Activated naive CD4-positive, alpha-beta T cell treated with anti-CD3 and anti-CD28 coated beads, Interleukin-2, amount 10 ng/mL, durations not matched to agents 7 days and 5 days (primary cell): ENCODE measurements at regions not wholly inside any gene's neighbourhood (a gene's known extent, or its start where the extent isn't known, plus 50 kb on each side); places are given as distances from the start of the nearest gene placed in this dataset.

ENCODE experiments used
- CTCF ChIA-PET: fragments of 350-600 bp; sonication (Branson Sonifier 250); formaldehyde crosslinking; loops from one replicate; lab custom pipeline; 2021; ENCODE audit warnings: antibody characterized with exemption; lab: Charles Lee
- DNase-seq: peaks from one replicate; pipeline ENCODE4 v3.0.0-alpha.2; 2020
- H3K27ac Mint-ChIP-seq: one replicate; pipeline ENCODE4 v1.8.0; 2021; ENCODE audit warnings: mild to moderate bottlenecking, moderate library complexity, mixed read lengths
- H3K27me3 Mint-ChIP-seq: one replicate; pipeline ENCODE4 v1.8.0; 2021; ENCODE audit warnings: mild to moderate bottlenecking, mixed read lengths
- H3K36me3 Mint-ChIP-seq: one replicate; pipeline ENCODE4 v1.8.0; 2021; ENCODE audit warnings: mixed read lengths
- H3K4me1 Mint-ChIP-seq: one replicate; pipeline ENCODE4 v1.8.0; 2021; ENCODE audit warnings: mixed read lengths
- H3K4me3 Mint-ChIP-seq: one replicate; pipeline ENCODE4 v1.8.0; 2021; ENCODE audit warnings: mild to moderate bottlenecking, moderate library complexity, mixed read lengths
- H3K9me3 Mint-ChIP-seq: one replicate; pipeline ENCODE4 v1.8.0; 2021; ENCODE audit warnings: mixed read lengths

GRCh38 chr7:54080525-54080924, 461.6 kb upstream of the VSTM2A start:
- Mint-ChIP-seq H3K4me1 (no peaks in the 10 kb centered on the region), H3K4me3 (no peak overlapping the region), H3K27me3 (no peaks in the 10 kb centered on the region), H3K9me3 (peaks cover 17% of the 10 kb centered on the region), H3K36me3 (no peaks in the 10 kb centered on the region), H3K27ac (no peak overlapping the region)
- no peak for DNase-seq
- CTCF ChIA-PET, result no interaction called here

GRCh38 chr7:54080971-54081370, 461.2 kb upstream of the VSTM2A start:
- H3K27me3 Mint-ChIP-seq, result no peaks in the 10 kb centered on the region
- H3K4me1 Mint-ChIP-seq, result no peaks in the 10 kb centered on the region
- DNase-seq, result no peak
- CTCF ChIA-PET, result interaction anchor here (0.5 kb wide), 1 partner anchor 9 kb away, joined by 4 read pairs; no protein-coding TSS in a partner anchor
- H3K36me3 Mint-ChIP-seq, result no peaks in the 10 kb centered on the region
- H3K27ac Mint-ChIP-seq, result no peak overlapping the region
- no peak overlapping the region for H3K4me3 Mint-ChIP-seq
- H3K9me3 Mint-ChIP-seq, result peaks cover 20% of the 10 kb centered on the region

- no peak for DNase-seq
- Mint-ChIP-seq H3K9me3 (peaks cover 15% of the 10 kb centered on the region), H3K4me1 (no peaks in the 10 kb centered on the region), H3K27me3 (no peaks in the 10 kb centered on the region), H3K36me3 (no peaks in the 10 kb centered on the region), H3K27ac (no peak overlapping the region), H3K4me3 (no peak overlapping the region)
- CTCF ChIA-PET, result no interaction called here
Measured at GRCh38 chr7:54084340-54084739, 457.8 kb upstream of the VSTM2A start.

GRCh38 chr7:54090652-54091213, 451.4 kb upstream of the VSTM2A start:
- no peak for DNase-seq
- Mint-ChIP-seq H3K9me3 (peaks cover 15% of the 10 kb centered on the region), H3K4me1 (no peaks in the 10 kb centered on the region), H3K27ac (no peak overlapping the region), H3K36me3 (no peaks in the 10 kb centered on the region), H3K27me3 (no peaks in the 10 kb centered on the region), H3K4me3 (no peak overlapping the region)
- CTCF ChIA-PET, result no interaction called here

- H3K9me3 Mint-ChIP-seq, result peaks cover 12% of the 10 kb centered on the region
- H3K4me3 Mint-ChIP-seq, result no peak overlapping the region
- no peak overlapping the region for H3K27ac Mint-ChIP-seq
- H3K4me1 Mint-ChIP-seq, result no peaks in the 10 kb centered on the region
- no peaks in the 10 kb centered on the region for H3K27me3 Mint-ChIP-seq
- CTCF ChIA-PET, result no interaction called here
- no peak for DNase-seq
- no peaks in the 10 kb centered on the region for H3K36me3 Mint-ChIP-seq
Measured at GRCh38 chr7:54091322-54091721, 450.9 kb upstream of the VSTM2A start.

- Mint-ChIP-seq H3K27me3 (no peaks in the 10 kb centered on the region), H3K9me3 (peaks cover 14% of the 10 kb centered on the region), H3K36me3 (no peaks in the 10 kb centered on the region), H3K4me1 (no peaks in the 10 kb centered on the region), H3K27ac (no peak overlapping the region), H3K4me3 (no peak overlapping the region)
- no peak for DNase-seq
- CTCF ChIA-PET, result no interaction called here
Measured at GRCh38 chr7:54097886-54098285, 444.3 kb upstream of the VSTM2A start.

GRCh38 chr7:54109501-54109900, 432.7 kb upstream of the VSTM2A start:
- no peak overlapping the region for H3K27ac Mint-ChIP-seq

GRCh38 chr7:54111814-54112511, 430.2 kb upstream of the VSTM2A start:
- Mint-ChIP-seq H3K4me3 (no peak overlapping the region), H3K9me3 (peaks cover 19% of the 10 kb centered on the region), H3K4me1 (no peaks in the 10 kb centered on the region), H3K27ac (no peak overlapping the region), H3K27me3 (no peaks in the 10 kb centered on the region), H3K36me3 (no peaks in the 10 kb centered on the region)
- CTCF ChIA-PET, result no interaction called here
- DNase-seq, result no peak

More at GRCh38 chr7:54109501-54109900, 432.7 kb upstream of the VSTM2A start:
- Mint-ChIP-seq H3K4me1 (no peaks in the 10 kb centered on the region), H3K4me3 (no peak overlapping the region), H3K27me3 (no peaks in the 10 kb centered on the region), H3K36me3 (no peaks in the 10 kb centered on the region), H3K9me3 (peaks cover 22% of the 10 kb centered on the region)
- DNase-seq, result no peak
- CTCF ChIA-PET, result no interaction called here

- Mint-ChIP-seq H3K36me3 (no peaks in the 10 kb centered on the region), H3K27ac (no peak overlapping the region), H3K4me3 (no peak overlapping the region), H3K9me3 (peaks cover 21% of the 10 kb centered on the region), H3K27me3 (no peaks in the 10 kb centered on the region), H3K4me1 (no peaks in the 10 kb centered on the region)
- CTCF ChIA-PET, result no interaction called here
- DNase-seq, result no peak
Measured at GRCh38 chr7:54112567-54112966, 429.6 kb upstream of the VSTM2A start.

- Mint-ChIP-seq H3K4me1 (no peaks in the 10 kb centered on the region), H3K4me3 (no peak overlapping the region), H3K36me3 (no peaks in the 10 kb centered on the region), H3K9me3 (peaks cover 21% of the 10 kb centered on the region), H3K27me3 (no peaks in the 10 kb centered on the region), H3K27ac (no peak overlapping the region)
- CTCF ChIA-PET, result no interaction called here
- DNase-seq, result no peak
Measured at GRCh38 chr7:54115028-54115763, 427.0 kb upstream of the VSTM2A start.

GRCh38 chr7:54116956-54117355, 425.2 kb upstream of the VSTM2A start:
- CTCF ChIA-PET, result no interaction called here
- H3K4me3 Mint-ChIP-seq, result no peak overlapping the region
- H3K27ac Mint-ChIP-seq, result no peak overlapping the region
- no peaks in the 10 kb centered on the region for H3K27me3 Mint-ChIP-seq
- DNase-seq, result no peak
- peaks cover 13% of the 10 kb centered on the region for H3K9me3 Mint-ChIP-seq
- H3K36me3 Mint-ChIP-seq, result no peaks in the 10 kb centered on the region
- no peaks in the 10 kb centered on the region for H3K4me1 Mint-ChIP-seq

- H3K9me3 Mint-ChIP-seq, result peaks cover 33% of the 10 kb centered on the region
- CTCF ChIA-PET, result no interaction called here
- no peak for DNase-seq
- H3K27ac Mint-ChIP-seq, result no peak overlapping the region
- H3K36me3 Mint-ChIP-seq, result no peaks in the 10 kb centered on the region
- no peaks in the 10 kb centered on the region for H3K4me1 Mint-ChIP-seq
- H3K27me3 Mint-ChIP-seq, result no peaks in the 10 kb centered on the region
- no peak overlapping the region for H3K4me3 Mint-ChIP-seq
Measured at GRCh38 chr7:54129035-54129434, 413.1 kb upstream of the VSTM2A start.

GRCh38 chr7:54141576-54141975, 400.6 kb upstream of the VSTM2A start:
- Mint-ChIP-seq H3K9me3 (peaks cover 18% of the 10 kb centered on the region), H3K4me1 (no peaks in the 10 kb centered on the region), H3K36me3 (no peaks in the 10 kb centered on the region), H3K27me3 (no peaks in the 10 kb centered on the region), H3K4me3 (no peak overlapping the region), H3K27ac (no peak overlapping the region)
- CTCF ChIA-PET, result no interaction called here
- DNase-seq, result no peak

GRCh38 chr7:54145716-54146115, 396.5 kb upstream of the VSTM2A start:
- Mint-ChIP-seq H3K27me3 (no peaks in the 10 kb centered on the region), H3K9me3 (peaks cover 28% of the 10 kb centered on the region), H3K4me1 (no peaks in the 10 kb centered on the region), H3K36me3 (no peaks in the 10 kb centered on the region), H3K27ac (no peak overlapping the region), H3K4me3 (no peak overlapping the region)
- no peak for DNase-seq
- CTCF ChIA-PET, result no interaction called here

GRCh38 chr7:54153462-54153861, 388.7 kb upstream of the VSTM2A start:
- H3K4me1 Mint-ChIP-seq, result no peaks in the 10 kb centered on the region
- no peak for DNase-seq
- H3K27ac Mint-ChIP-seq, result no peak overlapping the region
- CTCF ChIA-PET, result no interaction called here
- peaks cover 26% of the 10 kb centered on the region for H3K9me3 Mint-ChIP-seq
- no peaks in the 10 kb centered on the region for H3K36me3 Mint-ChIP-seq
- no peak overlapping the region for H3K4me3 Mint-ChIP-seq
- no peaks in the 10 kb centered on the region for H3K27me3 Mint-ChIP-seq
